Fibroblast of mammary gland (primary cell): ENCODE measurements at regions not wholly inside any gene's neighbourhood (a gene's known extent, or its start where the extent isn't known, plus 50 kb on each side); places are given as distances from the start of the nearest gene placed in this dataset.

Experiments
- DNase-seq: peaks from one replicate; pipeline ENCODE4 v3.0.0-alpha.2; 2010; ENCODE audit warnings: low read depth
- H3K4me3 ChIP-seq: 2 replicates; pipeline ENCODE4 v1.5.1; 2011; ENCODE audit warnings: low read depth, mild to moderate bottlenecking, low read length, moderate library complexity; ENCODE audit not compliant: control insufficient read depth
- CTCF ChIP-seq: conservative IDR thresholded peaks from 2 replicates; pipeline ENCODE4 v1.5.1; 2011; ENCODE audit warnings: low read depth, low read length, inconsistent platforms; ENCODE audit not compliant: control insufficient read depth, insufficient read depth

GRCh38 chr21:35234725-35235124 lies 185.6 kb upstream of the RUNX1 start:
- no peak overlapping the region for H3K4me3 ChIP-seq
- DNase-seq: no peak
- no peak for TF ChIP-seq CTCF

GRCh38 chr21:35233756-35234155 lies 184.7 kb upstream of the RUNX1 start:
- no peak for DNase-seq
- H3K4me3 ChIP-seq: no peak overlapping the region
- TF ChIP-seq CTCF: no peak

- DNase-seq: peak; percentile 88
- TF ChIP-seq CTCF: no peak
- H3K4me3 ChIP-seq: no peak overlapping the region
These were observed 183.6 kb upstream of the RUNX1 start for GRCh38 chr21:35232545-35233176.

- TF ChIP-seq CTCF: no peak
- DNase-seq: no peak
- no peak overlapping the region for H3K4me3 ChIP-seq
These were observed 182.0 kb upstream of the RUNX1 start for GRCh38 chr21:35231090-35231489.

- H3K4me3 ChIP-seq: no peak overlapping the region
- no peak for TF ChIP-seq CTCF
These were observed 180.2 kb upstream of the RUNX1 start for GRCh38 chr21:35229290-35229689.

GRCh38 chr21:35227786-35228185 lies 178.7 kb upstream of the RUNX1 start:
- DNase-seq: no peak
- no peak overlapping the region for H3K4me3 ChIP-seq
- no peak for TF ChIP-seq CTCF

More at GRCh38 chr21:35229290-35229689, 180.2 kb upstream of the RUNX1 start:
- DNase-seq: no peak

- no peak for DNase-seq
- H3K4me3 ChIP-seq: no peak overlapping the region
- no peak for TF ChIP-seq CTCF
These were observed 178.1 kb upstream of the RUNX1 start for GRCh38 chr21:35226968-35227744.
